Gastrocnemius medialis (tissue), 4 donors: ENCODE measurements at regions not wholly inside any gene's neighbourhood (a gene's known extent, or its start where the extent isn't known, plus 50 kb on each side); places are given as distances from the start of the nearest gene placed in this dataset.

ENCODE experiments used
- ATAC-seq, 2 donors: fragments of 150-250 bp; one replicate each; pipeline ENCODE4 v1.9.1; 2016
- DNase-seq, 2 donors: peaks; one replicate each; pipeline ENCODE4 v3.0.0-alpha.2; 2019
- H3K27ac ChIP-seq, 4 donors: fragments of 200-600 bp; sonication (generic); 1 replicate in 1 of 4; 2 replicates in 3 of 4; pipeline ENCODE4 v1.5.1; 2016 to 2018; ENCODE audit warnings: mild to moderate bottlenecking in 2 of 4, moderate library complexity in 1 of 4
- H3K27me3 ChIP-seq, 3 donors: fragments of 200-600 bp; sonication (generic) in 2 of 3; 1 replicate in 1 of 3; 2 replicates in 2 of 3; pipeline versions ENCODE4 v1.5.1 to v1.6.0; 2016 to 2019; ENCODE audit warnings: mild to moderate bottlenecking in 1 of 3, moderate library complexity in 1 of 3
- H3K36me3 ChIP-seq, 2 donors: fragments of 200-600 bp; sonication (generic) in 1 of 2; one replicate each; pipeline ENCODE4 v1.5.1; 2017 to 2018
- H3K4me1 ChIP-seq, 2 donors: fragments of 200-600 bp; sonication (generic) in 1 of 2; one replicate each; pipeline ENCODE4 v1.5.1; 2016 to 2017; ENCODE audit warnings: mild to moderate bottlenecking in 2 of 2
- H3K4me3 ChIP-seq, 4 donors: fragments of 200-600 bp; sonication (generic) in 3 of 4; 1 replicate in 1 of 4; 2 replicates in 3 of 4; pipeline ENCODE4 v1.5.1; 2016 to 2019; ENCODE audit warnings: mild to moderate bottlenecking in 2 of 4
- H3K9me3 ChIP-seq, 3 donors: fragments of 200-600 bp; sonication (generic) in 2 of 3; 1 replicate in 1 of 3; 2 replicates in 2 of 3; pipeline ENCODE4 v1.5.1; 2016 to 2019
- CTCF ChIP-seq, 5 experiments: fragments of 450-650 bp in 3 of 5; fragments of 200-600 bp in 2 of 5; sonication (generic) in 2 of 5; IDR thresholded peaks in 4 of 5; conservative IDR thresholded peaks in 1 of 5; 1 replicate in 4 of 5; 2 replicates in 1 of 5; pipeline ENCODE4 v1.5.1; 2016 to 2019; ENCODE audit warnings: antibody characterized with exemption in 5 of 5, mild to moderate bottlenecking in 3 of 5, moderate library complexity in 3 of 5
- POLR2A ChIP-seq, 2 donors: fragments of 450-650 bp; IDR thresholded peaks; one replicate each; pipeline ENCODE4 v1.6.1; 2017; ENCODE audit warnings: antibody characterized with exemption in 2 of 2, mild to moderate bottlenecking in 2 of 2, moderate library complexity in 2 of 2
- in situ Hi-C, 4 donors: fragments of 200-750 bp; cut with MboI; loops; one replicate each; pipeline versions ENCODE4 v1.15.0 to v1.8.0; 2017; ENCODE audit warnings: low sequenced_read_pairs in 4 of 4
- intact Hi-C: fragments of 100-400 bp; cut with DNase I; formaldehyde crosslinking; loops from one replicate; pipeline ENCODE4 v1.15.1; 2023; ENCODE audit warnings: low total_unique reads

- H3K36me3 ChIP-seq = no peaks in the 10 kb centered on the region
- no peaks in the 10 kb centered on the region for H3K4me1 ChIP-seq
- H3K27ac ChIP-seq = no peak overlapping the region
- no peak for DNase-seq
- intact Hi-C loops (no loop called here), in situ Hi-C loops (no loop called here)
- no peak overlapping the region for H3K4me3 ChIP-seq
- H3K27me3 ChIP-seq = no peaks in the 10 kb centered on the region
- H3K9me3 ChIP-seq = no peaks in the 10 kb centered on the region
- TF ChIP-seq CTCF (IDR thresholded peaks at IDR 0.05 in 4 of 5, conservative IDR thresholded peaks at IDR 0.05 in 1 of 5) (no peak), POLR2A (IDR thresholded peaks at IDR 0.05) (no peak)
- no peak for ATAC-seq
These were observed 162.5 kb upstream of the SOX2 start for GRCh38 chr3:181549266-181549665.

- no peaks in the 10 kb centered on the region for H3K4me1 ChIP-seq
- intact Hi-C loops (no loop called here), in situ Hi-C loops (no loop called here)
- TF ChIP-seq POLR2A (IDR thresholded peaks at IDR 0.05) (no peak), CTCF (IDR thresholded peaks at IDR 0.05 in 4 of 5, conservative IDR thresholded peaks at IDR 0.05 in 1 of 5) (no peak)
- ATAC-seq (no peak), DNase-seq (no peak)
- H3K27ac ChIP-seq = no peak overlapping the region
- H3K36me3 ChIP-seq = no peaks in the 10 kb centered on the region
- H3K4me3 ChIP-seq = no peak overlapping the region
- no peaks in the 10 kb centered on the region for H3K27me3 ChIP-seq
- H3K9me3 ChIP-seq = no peaks in the 10 kb centered on the region
These were observed 170.3 kb upstream of the SOX2 start for GRCh38 chr3:181541414-181541813.

- TF ChIP-seq POLR2A (IDR thresholded peaks at IDR 0.05) (no peak), CTCF (IDR thresholded peaks at IDR 0.05 in 4 of 5, conservative IDR thresholded peaks at IDR 0.05 in 1 of 5) (no peak)
These were observed 176.9 kb upstream of the SOX2 start for GRCh38 chr3:181534781-181535221.

GRCh38 chr3:181533811-181534210, 177.9 kb upstream of the SOX2 start:
- Histone ChIP-seq H3K4me1 (no peaks in the 10 kb centered on the region), H3K27ac (no peak overlapping the region), H3K9me3 (no peaks in the 10 kb centered on the region), H3K27me3 (no peaks in the 10 kb centered on the region), H3K4me3 (no peak overlapping the region), H3K36me3 (no peaks in the 10 kb centered on the region)
- TF ChIP-seq CTCF (IDR thresholded peaks at IDR 0.05 in 4 of 5, conservative IDR thresholded peaks at IDR 0.05 in 1 of 5) (no peak), POLR2A (IDR thresholded peaks at IDR 0.05) (no peak)
- ATAC-seq (no peak), DNase-seq (no peak)
- intact Hi-C loops (no loop called here), in situ Hi-C loops (no loop called here)

More at GRCh38 chr3:181534781-181535221, 176.9 kb upstream of the SOX2 start:
- no peak for DNase-seq
- H3K27ac ChIP-seq = no peak overlapping the region
- H3K9me3 ChIP-seq = no peaks in the 10 kb centered on the region
- H3K4me3 ChIP-seq = no peak overlapping the region
- no peak for ATAC-seq
- intact Hi-C loops (no loop called here), in situ Hi-C loops (no loop called here)
- H3K4me1 ChIP-seq = no peaks in the 10 kb centered on the region
- H3K36me3 ChIP-seq = no peaks in the 10 kb centered on the region
- no peaks in the 10 kb centered on the region for H3K27me3 ChIP-seq

- no peak for ATAC-seq
- DNase-seq = no peak
- no peaks in the 10 kb centered on the region for H3K36me3 ChIP-seq
- intact Hi-C loops (no loop called here), in situ Hi-C loops (no loop called here)
- H3K27me3 ChIP-seq = no peaks in the 10 kb centered on the region
- no peaks in the 10 kb centered on the region for H3K4me1 ChIP-seq
- no peak overlapping the region for H3K27ac ChIP-seq
- TF ChIP-seq POLR2A (IDR thresholded peaks at IDR 0.05) (no peak), CTCF (IDR thresholded peaks at IDR 0.05 in 4 of 5, conservative IDR thresholded peaks at IDR 0.05 in 1 of 5) (no peak)
- no peaks in the 10 kb centered on the region for H3K9me3 ChIP-seq
- H3K4me3 ChIP-seq = no peak overlapping the region
These were observed 181.1 kb upstream of the SOX2 start for GRCh38 chr3:181530584-181530983.
